Skeletal muscle satellite cell (primary cell): ENCODE measurements at regions not wholly inside any gene's neighbourhood (a gene's known extent, or its start where the extent isn't known, plus 50 kb on each side); places are given as distances from the start of the nearest gene placed in this dataset.

Source experiments
- H3K27me3 ChIP-seq: 2 replicates; pipeline ENCODE4 v1.7.0; 2013; ENCODE audit warnings: low read length; ENCODE audit not compliant: control insufficient read depth, insufficient read depth
- H3K36me3 ChIP-seq: 2 replicates; pipeline ENCODE4 v1.7.0; 2013; ENCODE audit warnings: mild to moderate bottlenecking, control low read depth, low read length; ENCODE audit not compliant: insufficient read depth
- H3K4me1 ChIP-seq: 2 replicates; pipeline ENCODE4 v1.7.0; 2013; ENCODE audit warnings: low read length; ENCODE audit not compliant: control insufficient read depth, insufficient read depth
- H3K4me2 ChIP-seq: 2 replicates; pipeline ENCODE4 v1.7.0; 2013; ENCODE audit warnings: mild to moderate bottlenecking, low read length
- H3K4me3 ChIP-seq: 2 replicates; pipeline ENCODE4 v1.7.0; 2013; ENCODE audit warnings: low read length
- H3K9ac ChIP-seq: 2 replicates; pipeline ENCODE4 v1.7.0; 2013; ENCODE audit warnings: mild to moderate bottlenecking, low read depth, low read length, moderate library complexity
- H3K9me3 ChIP-seq: replicated peaks from 2 replicates; pipeline ENCODE4 v1.7.0; 2013; ENCODE audit warnings: mild to moderate bottlenecking, control low read depth, low read length

DNA sequence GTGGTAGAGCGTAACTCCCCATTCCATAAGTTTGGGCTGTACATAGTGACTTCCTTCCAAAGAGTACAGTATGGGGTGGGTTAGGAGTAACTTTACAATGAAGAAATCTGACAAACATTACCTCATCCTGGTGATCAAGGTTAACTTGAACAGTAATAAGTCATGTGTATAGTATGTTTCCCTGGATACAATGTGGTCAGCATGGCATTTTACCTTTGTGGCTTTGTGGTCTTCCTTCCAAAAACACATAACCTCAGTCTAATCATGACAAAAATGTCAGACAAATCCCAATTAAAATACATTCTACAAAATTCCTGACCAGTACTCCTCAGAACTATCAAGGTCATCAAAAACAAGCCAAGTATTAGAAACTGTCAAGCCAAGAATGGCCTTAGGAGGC lies 225.1 kb downstream of the UBE3D start:
- Histone ChIP-seq H3K4me3 (no peak overlapping the region), H3K4me1 (peaks cover 12% of the 10 kb centered on the region), H3K4me2 (no peak overlapping the region), H3K9me3 (no peaks in the 10 kb centered on the region), H3K27me3 (no peaks in the 10 kb centered on the region), H3K9ac (no peak overlapping the region), H3K36me3 (no peaks in the 10 kb centered on the region)

DNA sequence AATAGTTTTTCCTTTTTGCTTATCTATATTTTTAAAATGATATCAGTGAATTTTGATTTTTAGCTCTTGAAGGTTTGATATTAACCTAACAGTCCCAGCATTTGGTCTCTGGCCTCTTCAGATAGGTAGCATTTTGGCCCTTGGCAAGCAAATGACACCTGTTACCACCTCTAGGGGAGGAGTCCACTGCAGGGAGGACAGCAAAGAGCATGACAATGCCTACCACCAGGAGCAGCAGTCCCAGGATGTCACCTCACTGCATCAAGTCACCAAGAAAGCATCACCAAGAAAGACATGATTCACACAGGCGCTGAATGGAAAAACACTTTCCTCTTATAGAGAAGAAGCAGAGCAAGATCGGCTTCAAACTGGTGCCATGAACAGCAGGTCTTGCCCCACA lies 224.3 kb downstream of the UBE3D start:
- no peak overlapping the region for H3K9ac ChIP-seq
- no peak overlapping the region for H3K4me2 ChIP-seq
- H3K9me3 ChIP-seq = no peaks in the 10 kb centered on the region
- no peaks in the 10 kb centered on the region for H3K27me3 ChIP-seq
- H3K4me3 ChIP-seq = no peak overlapping the region
- H3K4me1 ChIP-seq = peaks cover 12% of the 10 kb centered on the region
- no peaks in the 10 kb centered on the region for H3K36me3 ChIP-seq
